Neural progenitor cell (in vitro differentiated cells): ENCODE measurements at regions not wholly inside any gene's neighbourhood (a gene's known extent, or its start where the extent isn't known, plus 50 kb on each side); places are given as distances from the start of the nearest gene placed in this dataset.

Experiments used
- EZH2 ChIP-seq: fragments of 200-600 bp; sonication (generic); IDR thresholded peaks from 2 replicates; pipeline ENCODE4 v1.6.1; 2017; ENCODE audit warnings: antibody characterized with exemption, mild to moderate bottlenecking, moderate library complexity
- TF ChIP-seq, protein P1 (sequence below): fragments of 200-600 bp; sonication (generic); IDR thresholded peaks from 2 replicates; pipeline ENCODE4 v1.5.1; 2017; ENCODE audit warnings: antibody characterized with exemption, mild to moderate bottlenecking

DNA sequence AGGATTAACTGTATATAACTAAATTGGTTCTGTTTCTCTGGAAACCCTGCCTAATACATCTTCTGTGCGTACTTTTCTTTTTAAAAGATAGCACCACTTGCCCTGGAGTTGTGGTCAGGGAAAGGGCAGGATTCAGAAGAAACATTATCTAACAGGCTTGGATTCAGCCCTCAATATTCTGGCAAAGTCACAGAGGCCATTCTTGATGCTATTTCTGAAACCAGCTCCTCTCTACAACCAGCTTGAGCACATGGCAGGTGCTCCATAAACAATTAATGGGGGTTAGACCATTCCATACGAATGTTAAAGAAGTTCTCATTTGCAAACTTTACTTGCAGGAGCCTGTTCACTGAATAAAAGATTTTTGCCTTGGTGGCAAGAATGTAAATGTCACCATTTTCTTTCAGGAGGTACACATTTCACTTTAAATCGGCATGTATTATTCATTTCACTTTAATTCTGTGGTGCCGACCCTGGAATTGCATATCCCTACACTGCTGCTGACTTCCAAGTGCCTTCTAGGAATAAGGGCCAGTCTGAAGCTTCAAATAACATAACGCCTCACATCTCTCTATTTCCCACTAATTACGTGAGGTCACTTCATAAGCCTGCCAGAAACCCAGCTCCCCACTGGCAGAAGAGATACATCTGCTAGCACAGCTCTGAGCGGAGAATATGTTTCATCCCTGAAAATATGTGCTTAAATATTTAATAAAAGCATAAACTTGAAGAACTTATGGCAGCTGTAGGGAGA is 248.7 kb downstream of the ADGRG6 start:
- TF ChIP-seq, protein P1, sequence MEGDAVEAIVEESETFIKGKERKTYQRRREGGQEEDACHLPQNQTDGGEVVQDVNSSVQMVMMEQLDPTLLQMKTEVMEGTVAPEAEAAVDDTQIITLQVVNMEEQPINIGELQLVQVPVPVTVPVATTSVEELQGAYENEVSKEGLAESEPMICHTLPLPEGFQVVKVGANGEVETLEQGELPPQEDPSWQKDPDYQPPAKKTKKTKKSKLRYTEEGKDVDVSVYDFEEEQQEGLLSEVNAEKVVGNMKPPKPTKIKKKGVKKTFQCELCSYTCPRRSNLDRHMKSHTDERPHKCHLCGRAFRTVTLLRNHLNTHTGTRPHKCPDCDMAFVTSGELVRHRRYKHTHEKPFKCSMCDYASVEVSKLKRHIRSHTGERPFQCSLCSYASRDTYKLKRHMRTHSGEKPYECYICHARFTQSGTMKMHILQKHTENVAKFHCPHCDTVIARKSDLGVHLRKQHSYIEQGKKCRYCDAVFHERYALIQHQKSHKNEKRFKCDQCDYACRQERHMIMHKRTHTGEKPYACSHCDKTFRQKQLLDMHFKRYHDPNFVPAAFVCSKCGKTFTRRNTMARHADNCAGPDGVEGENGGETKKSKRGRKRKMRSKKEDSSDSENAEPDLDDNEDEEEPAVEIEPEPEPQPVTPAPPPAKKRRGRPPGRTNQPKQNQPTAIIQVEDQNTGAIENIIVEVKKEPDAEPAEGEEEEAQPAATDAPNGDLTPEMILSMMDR: no peak
- no peak for TF ChIP-seq EZH2
